K562 (cell line): ENCODE measurements at regions not wholly inside any gene's neighbourhood (a gene's known extent, or its start where the extent isn't known, plus 50 kb on each side); places are given as distances from the start of the nearest gene placed in this dataset.

ENCODE experiments used
- CUX1 ChIP-seq: fragments of 200-800 bp; sonication (Bioruptor generic); IDR thresholded peaks from 2 replicates; pipeline ENCODE4 v1.6.1; 2016; ENCODE audit warnings: missing genetic modification characterization, missing compliant biosample characterization
- ESRRA ChIP-seq: fragments of 450-650 bp; IDR thresholded peaks from 2 replicates; pipeline ENCODE4 v1.6.1; 2014; ENCODE audit warnings: low read depth, mild to moderate bottlenecking, moderate library complexity, borderline replicate concordance
- RFX5 ChIP-seq: IDR thresholded peaks from 2 replicates; pipeline ENCODE4 v1.6.1; 2011; ENCODE audit warnings: low read depth, mild to moderate bottlenecking, improper control_type of control experiment, low read length
- ZNF609 ChIP-seq: sonication (generic); formaldehyde crosslinking; IDR thresholded peaks from 2 replicates; pipeline ENCODE4 v1.8.1; 2023; ENCODE audit warnings: missing genetic modification reagents, mild to moderate bottlenecking, borderline replicate concordance

DNA sequence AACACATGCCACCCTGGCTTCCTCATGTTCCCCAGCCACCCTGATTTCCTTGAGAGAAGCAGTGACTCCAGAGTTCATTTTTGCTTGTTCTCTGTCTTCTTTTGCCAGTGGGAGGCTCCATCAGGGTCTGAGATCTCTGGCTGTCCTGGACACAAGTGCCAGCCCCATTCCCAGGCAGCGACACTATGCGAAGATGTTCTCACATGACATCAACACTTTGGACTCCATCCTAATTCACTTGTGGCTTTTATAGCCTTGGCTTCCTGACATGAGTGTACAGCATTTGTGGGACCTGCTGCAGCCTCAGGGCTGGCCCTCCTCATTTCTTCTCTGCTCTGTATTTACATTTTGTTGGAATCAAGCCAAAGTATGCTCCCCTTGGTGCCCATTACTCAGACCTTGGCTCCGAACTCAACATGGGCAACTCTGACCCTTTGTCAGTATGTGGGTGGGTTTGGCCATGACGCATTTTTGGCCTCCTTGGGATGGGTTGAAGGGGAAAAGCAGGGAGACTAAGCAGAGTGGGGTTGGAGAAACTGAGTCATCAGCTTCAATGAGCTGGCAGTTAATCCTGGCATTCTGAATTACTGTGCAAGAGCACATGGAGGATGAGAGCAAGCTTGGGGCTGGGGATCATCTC, 119.0 kb upstream of the EEF2KMT start (continued):
- no peak for TF ChIP-seq ZNF609
- TF ChIP-seq ESRRA, result no peak
- TF ChIP-seq CUX1 (CRISPR knock-in tag), result no peak
- TF ChIP-seq RFX5, result no peak
- TF ChIP-seq, all 486 proteins: peak for 0
